HK-2 (cell line): ENCODE measurements at regions not wholly inside any gene's neighbourhood (a gene's known extent, or its start where the extent isn't known, plus 50 kb on each side); places are given as distances from the start of the nearest gene placed in this dataset.

Source experiments
- DNase-seq: peaks from one replicate; pipeline ENCODE4 v3.0.0-alpha.2; 2018; ENCODE audit not compliant: unreplicated experiment

- no peak for DNase-seq
Observed at GRCh38 chr12:97093187-97093683, 186.2 kb downstream of the NEDD1 start.

- DNase-seq = no peak
Observed at GRCh38 chr12:97097734-97098133, 190.7 kb downstream of the NEDD1 start.

- no peak for DNase-seq
Observed at GRCh38 chr12:97109441-97109840, 202.4 kb downstream of the NEDD1 start.

- DNase-seq = peak; percentile 17
Observed at GRCh38 chr12:97112136-97112535, 205.1 kb downstream of the NEDD1 start.

- DNase-seq = no peak
Observed at GRCh38 chr12:97118796-97119375, 211.8 kb downstream of the NEDD1 start.

- no peak for DNase-seq
Observed at GRCh38 chr12:97127061-97127460, 220.0 kb downstream of the NEDD1 start.

- no peak for DNase-seq
Observed at GRCh38 chr12:97131220-97131981, 224.3 kb downstream of the NEDD1 start.

GRCh38 chr12:97132270-97132669 lies 225.2 kb downstream of the NEDD1 start:
- DNase-seq = no peak

GRCh38 chr12:97134495-97134894 lies 227.4 kb downstream of the NEDD1 start:
- DNase-seq = no peak

- DNase-seq = no peak
Observed at GRCh38 chr12:97140355-97140754, 233.3 kb downstream of the NEDD1 start.

GRCh38 chr12:97142737-97143410 lies 235.8 kb downstream of the NEDD1 start:
- DNase-seq = no peak

GRCh38 chr12:97148941-97149559 lies 242.0 kb downstream of the NEDD1 start:
- peak; percentile 52 for DNase-seq

- no peak for DNase-seq
Observed at GRCh38 chr12:97151481-97151880, 244.4 kb downstream of the NEDD1 start.

- no peak for DNase-seq
Observed at GRCh38 chr12:97159377-97159776, 252.3 kb downstream of the NEDD1 start.

GRCh38 chr12:97160277-97160676 lies 253.2 kb downstream of the NEDD1 start:
- no peak for DNase-seq

GRCh38 chr12:97162173-97162572 lies 255.1 kb downstream of the NEDD1 start:
- no peak for DNase-seq

- no peak for DNase-seq
Observed at GRCh38 chr12:97164936-97165335, 257.9 kb downstream of the NEDD1 start.

GRCh38 chr12:97167598-97167997 lies 260.5 kb downstream of the NEDD1 start:
- DNase-seq = no peak

- no peak for DNase-seq
Observed at GRCh38 chr12:97168804-97169203, 261.7 kb downstream of the NEDD1 start.

GRCh38 chr12:97169889-97170567 lies 263.0 kb downstream of the NEDD1 start:
- DNase-seq = no peak

GRCh38 chr12:97173688-97174410 lies 266.8 kb downstream of the NEDD1 start:
- no peak for DNase-seq
